Pons (tissue), 1 donor: ENCODE measurements at regions not wholly inside any gene's neighbourhood (a gene's known extent, or its start where the extent isn't known, plus 50 kb on each side); places are given as distances from the start of the nearest gene placed in this dataset.
"Not testable (repeated sequence)": the region's sequence is repeated elsewhere in the genome, so short reads cannot be mapped to it uniquely, and the experiment has no call there.

Source experiments
- DNase-seq: peaks from one replicate; pipeline ENCODE4 v3.0.0-alpha.2; 2016; ENCODE audit warnings: low spot score

DNA sequence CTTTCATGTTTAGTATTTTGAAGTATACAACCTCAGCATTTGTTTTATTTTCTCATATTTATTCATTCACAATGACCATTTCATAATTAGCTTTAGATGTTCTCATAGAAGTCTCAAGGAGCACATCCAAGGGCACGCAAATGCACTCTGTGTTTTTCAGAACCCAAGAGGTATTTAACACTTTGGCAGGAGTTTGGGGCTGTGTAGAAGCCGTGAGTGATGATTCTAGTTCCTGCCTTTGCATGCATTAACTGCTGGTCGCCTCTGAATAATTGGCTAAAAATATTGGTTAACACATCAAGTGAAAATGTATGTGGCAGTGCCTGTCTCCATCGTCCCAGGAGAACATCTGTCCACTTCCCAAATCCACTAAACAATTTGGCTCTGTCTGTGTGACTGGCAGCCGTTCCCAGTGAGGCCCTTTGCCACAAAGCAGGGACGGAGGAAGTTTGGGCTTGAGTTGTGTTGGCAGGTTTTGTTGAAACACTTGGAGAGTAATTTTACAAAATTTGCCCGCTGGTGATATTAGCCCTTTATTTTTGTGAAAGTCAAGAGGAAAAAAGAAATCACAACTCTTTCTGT lies 730.7 kb upstream of the SLIT2 start:
- peak; percentile 20 for DNase-seq

GRCh38 chr4:19514276-19515070 lies 737.2 kb upstream of the SLIT2 start:
- DNase-seq: no peak

DNA sequence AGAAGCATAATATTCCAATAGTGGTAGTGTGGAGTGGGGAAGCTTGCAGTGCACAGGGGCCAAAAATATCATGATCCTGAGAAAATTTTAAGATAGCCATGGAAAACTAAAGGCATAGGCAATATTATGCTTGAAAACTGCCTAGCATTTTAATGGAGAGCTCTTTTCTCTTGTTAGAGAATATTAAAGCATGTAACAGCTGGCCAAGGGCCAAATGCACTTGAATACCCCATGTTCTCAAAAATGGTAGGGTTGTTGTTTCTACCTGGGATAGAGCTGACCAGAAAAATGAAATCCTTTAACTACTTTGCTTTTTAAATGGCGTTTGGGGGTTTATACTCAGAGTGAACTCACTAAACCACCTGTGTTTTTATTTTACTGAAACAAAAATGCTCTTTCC lies 739.6 kb upstream of the SLIT2 start:
- no peak for DNase-seq

- no peak for DNase-seq
These were observed 740.7 kb upstream of the SLIT2 start for GRCh38 chr4:19510993-19511392.

DNA sequence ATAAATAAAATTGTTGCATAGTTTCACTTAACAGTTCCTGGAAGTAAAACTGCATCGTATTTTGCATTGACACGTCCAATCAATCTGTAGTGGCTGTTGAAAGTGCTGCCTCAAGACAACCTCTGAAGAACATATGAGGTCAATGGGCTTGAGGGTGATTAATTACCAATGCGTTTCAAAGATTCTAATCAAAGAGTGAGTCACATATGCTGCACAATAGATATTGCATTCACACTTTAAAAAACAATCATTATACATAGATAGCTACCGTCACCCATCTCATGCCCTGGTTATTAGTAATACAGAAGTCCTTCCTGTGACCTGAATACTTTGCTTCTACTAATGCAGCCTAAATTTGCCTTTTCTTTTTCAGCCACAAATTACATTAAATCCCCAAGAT lies 743.3 kb upstream of the SLIT2 start:
- no peak for DNase-seq

DNA sequence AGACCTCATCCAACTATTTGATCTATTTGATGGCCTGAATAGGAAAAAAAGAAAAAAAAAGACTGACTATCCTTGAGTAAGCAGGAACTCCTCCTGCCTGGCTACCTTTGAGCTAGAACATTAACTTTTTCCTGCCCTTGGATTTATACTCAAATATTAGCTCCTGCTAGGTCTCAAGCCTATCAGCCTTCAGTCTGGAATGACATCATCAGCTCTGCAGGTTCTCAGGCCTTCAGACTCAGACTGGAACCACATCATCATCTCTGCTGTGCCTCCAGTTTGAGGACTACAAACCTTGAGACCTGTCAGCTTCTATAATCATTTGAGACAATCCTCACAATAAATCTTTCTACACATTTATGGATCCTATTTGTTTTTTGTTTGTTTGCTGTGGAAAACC lies 754.0 kb upstream of the SLIT2 start:
- DNase-seq: no peak

DNA sequence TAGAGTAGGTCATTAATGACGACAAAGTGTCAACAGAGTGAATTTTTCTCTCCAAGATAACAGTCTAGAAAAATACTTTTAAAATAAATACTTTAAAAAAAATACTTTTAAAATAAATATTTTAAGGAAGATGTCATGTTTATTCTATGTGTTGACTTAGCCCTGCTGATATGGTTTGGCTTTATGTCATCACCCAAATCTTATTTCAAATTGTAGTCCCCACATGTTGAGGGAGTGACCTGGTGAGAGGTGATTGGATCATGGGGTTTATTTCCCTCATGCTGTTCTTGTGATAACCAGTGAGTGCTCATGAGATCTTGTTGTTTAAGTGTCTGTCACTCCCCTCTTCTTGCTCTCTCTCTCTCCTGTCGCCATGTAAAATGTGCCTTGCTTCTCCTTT lies 754.9 kb upstream of the SLIT2 start:
- no peak for DNase-seq

DNA sequence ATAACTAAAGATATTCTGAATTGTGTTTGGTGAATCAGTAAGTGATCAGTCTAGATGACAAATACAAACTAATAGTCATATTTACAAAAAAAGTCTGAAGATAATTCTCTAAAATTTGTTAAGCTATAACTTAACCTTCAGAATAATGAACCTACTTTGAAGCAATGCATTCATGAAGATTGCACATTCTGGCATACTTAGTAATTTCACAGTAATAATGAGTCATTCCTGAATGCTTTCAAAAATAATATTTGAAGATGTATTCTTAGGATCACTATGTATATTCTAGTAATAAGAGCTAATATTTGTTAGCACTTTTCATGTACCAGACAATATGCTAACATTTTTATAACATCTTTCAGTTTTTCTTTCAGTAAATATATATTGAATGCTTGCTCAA lies 756.7 kb upstream of the SLIT2 start:
- no peak for DNase-seq

DNA sequence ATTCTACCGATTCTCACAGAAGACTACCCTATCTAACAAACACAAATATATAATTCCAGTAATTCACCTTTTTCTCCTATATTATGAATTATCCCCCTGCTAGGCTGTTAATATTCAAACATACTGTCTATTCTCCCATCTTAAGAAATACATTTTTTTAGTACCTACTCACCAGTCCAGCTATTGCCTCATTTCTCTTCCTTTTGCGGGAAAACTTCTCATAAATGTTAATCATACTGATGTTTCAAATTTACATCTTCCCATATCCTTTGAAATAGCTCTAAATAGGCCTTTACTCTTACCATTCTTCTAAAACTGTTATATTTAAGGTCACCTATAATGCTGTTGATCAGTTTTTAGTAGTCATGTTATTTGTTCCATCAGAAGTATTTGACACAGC lies 759.1 kb upstream of the SLIT2 start:
- DNase-seq: no peak

DNA sequence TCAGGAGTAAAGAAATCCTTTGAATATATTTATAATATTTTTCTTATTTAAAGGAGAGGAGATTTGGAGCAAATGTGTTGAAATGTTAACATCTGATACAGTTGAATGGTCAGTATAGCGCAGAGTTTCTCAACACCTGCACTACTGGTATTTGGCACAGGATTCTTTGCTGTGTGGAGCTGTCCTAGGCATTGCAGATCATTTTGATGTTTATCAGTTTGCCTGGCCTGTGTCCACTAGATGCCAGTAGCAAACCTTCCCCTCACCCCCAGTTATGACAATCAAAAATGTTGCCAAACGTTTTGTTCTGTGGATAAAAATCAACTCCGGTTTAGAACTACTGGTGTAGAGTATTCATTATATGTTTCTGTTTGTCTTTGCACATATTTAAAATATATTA lies 765.3 kb upstream of the SLIT2 start:
- no peak for DNase-seq

GRCh38 chr4:19478791-19479190 lies 772.9 kb upstream of the SLIT2 start:
- DNase-seq: no peak

GRCh38 chr4:19473569-19473968 lies 778.1 kb upstream of the SLIT2 start:
- no peak for DNase-seq

DNA sequence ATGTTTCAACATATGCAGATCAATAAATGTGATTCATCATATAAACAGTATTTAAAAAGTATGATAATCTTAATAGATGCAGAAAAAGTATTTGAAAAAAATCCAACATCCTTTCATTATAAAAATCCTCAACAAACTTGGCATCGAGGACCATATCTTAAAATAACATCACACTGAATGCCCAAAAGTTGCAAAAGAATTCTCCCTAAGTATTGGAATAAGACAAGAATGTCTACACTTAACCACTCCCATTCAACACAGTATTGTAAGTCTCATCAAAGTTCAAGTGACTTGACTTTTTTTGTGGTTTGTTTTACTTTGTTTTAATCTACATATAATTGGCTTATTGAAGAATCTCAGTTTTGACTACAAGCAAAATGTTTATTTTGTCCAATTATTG lies 779.0 kb upstream of the SLIT2 start:
- DNase-seq: no peak

DNA sequence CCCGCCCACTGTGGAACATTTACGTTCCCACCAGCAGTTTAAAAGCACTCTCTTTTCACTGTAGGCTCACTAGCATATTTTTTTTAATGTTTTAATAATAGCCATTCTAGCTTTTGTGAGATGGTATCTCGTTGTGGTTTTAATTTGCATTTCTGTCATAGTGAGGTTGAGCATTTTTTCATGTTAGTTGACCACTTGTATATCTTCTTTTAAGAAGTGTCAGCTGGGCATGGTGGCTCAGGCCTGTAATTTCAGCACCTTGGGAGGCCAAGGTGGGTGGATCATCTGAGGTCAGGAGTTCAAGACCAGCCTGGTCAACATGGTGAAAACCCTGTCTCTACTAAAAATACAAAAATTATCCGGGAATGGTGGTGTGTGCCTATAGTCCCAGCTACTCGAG lies 781.7 kb upstream of the SLIT2 start:
- not testable (repeated sequence) for DNase-seq

DNA sequence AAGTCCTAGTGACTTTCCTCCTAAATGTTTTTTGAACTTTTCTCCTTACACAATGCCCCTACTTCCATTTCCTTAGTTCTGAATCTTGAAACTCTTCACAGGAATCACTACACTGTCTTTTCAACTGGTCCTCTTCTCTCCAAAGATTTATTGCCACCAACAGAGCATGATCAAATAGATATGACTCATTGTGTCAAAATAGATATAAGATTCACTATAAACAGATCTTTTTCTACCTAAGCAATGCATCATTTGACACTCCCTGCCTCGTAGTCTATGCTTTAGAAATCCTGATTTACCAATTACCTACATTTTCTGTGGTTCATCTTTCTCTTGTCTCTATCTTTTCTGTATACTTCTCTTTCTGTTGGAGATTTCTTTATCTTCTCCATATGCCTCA lies 789.6 kb upstream of the SLIT2 start:
- no peak for DNase-seq

- DNase-seq: no peak
These were observed 795.7 kb upstream of the SLIT2 start for GRCh38 chr4:19455850-19456602.

- no peak for DNase-seq
These were observed 796.5 kb upstream of the SLIT2 start for GRCh38 chr4:19455196-19455595.

GRCh38 chr4:19438233-19438632 lies 813.5 kb upstream of the SLIT2 start:
- DNase-seq: no peak

GRCh38 chr4:19437008-19437407 lies 814.7 kb upstream of the SLIT2 start:
- no peak for DNase-seq

- DNase-seq: no peak
These were observed 822.0 kb upstream of the SLIT2 start for GRCh38 chr4:19429684-19430083.

GRCh38 chr4:19425146-19425545 lies 826.6 kb upstream of the SLIT2 start:
- no peak for DNase-seq

DNA sequence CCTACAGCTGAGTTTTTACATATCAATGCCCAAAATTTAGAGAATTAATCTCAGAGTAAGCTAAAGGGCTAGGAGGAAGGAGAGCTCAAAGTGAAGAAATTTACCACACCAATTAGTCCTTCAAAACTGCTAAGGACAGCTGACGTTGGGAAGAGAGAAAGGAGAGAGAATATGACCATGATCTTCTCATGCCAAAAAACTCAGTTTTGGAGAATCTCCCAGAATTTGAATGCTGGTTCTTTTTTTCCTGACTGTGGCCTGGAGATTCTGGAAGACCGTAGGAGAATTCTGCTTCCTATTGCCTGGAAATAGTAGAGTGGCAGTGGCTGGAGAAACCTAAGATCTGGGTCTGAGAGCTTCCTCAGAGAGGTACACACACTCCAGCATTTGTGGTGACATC lies 834.4 kb upstream of the SLIT2 start:
- DNase-seq: no peak

- no peak for DNase-seq
These were observed 835.6 kb upstream of the SLIT2 start for GRCh38 chr4:19416146-19416545.
